GM12892 (cell line): ENCODE measurements at regions not wholly inside any gene's neighbourhood (a gene's known extent, or its start where the extent isn't known, plus 50 kb on each side); places are given as distances from the start of the nearest gene placed in this dataset.
"Not testable (repeated sequence)": the region's sequence is repeated elsewhere in the genome, so short reads cannot be mapped to it uniquely, and the experiment has no call there.

Experiments used
- DNase-seq: peaks from one replicate; pipeline ENCODE4 v3.0.0; 2011; ENCODE audit not compliant: insufficient read length
- FAIRE-seq: peaks from 2 replicates; lab custom pipeline; 2011; peaks lifted over from hg19 to GRCh38; lab: Jason Lieb, UNC
- POLR2A ChIP-seq: IDR thresholded peaks from 2 replicates; pipeline ENCODE4 v1.6.1; 2011; ENCODE audit warnings: low read depth, low read length, control low read depth
- POLR2AphosphoS5 ChIP-seq: IDR thresholded peaks from 2 replicates; pipeline ENCODE4 v1.6.1; 2011; ENCODE audit warnings: low read depth, low read length, control low read depth
- TAF1 ChIP-seq: IDR thresholded peaks from 2 replicates; pipeline ENCODE4 v1.6.1; 2011; ENCODE audit warnings: low read depth, mild to moderate bottlenecking, control low read depth, low read length, borderline replicate concordance

GRCh38 chr6:43929511-43929910 lies 159.5 kb downstream of the VEGFA start:
- FAIRE-seq (no peak), DNase-seq (no peak)
- TF ChIP-seq POLR2AphosphoS5 (no peak), POLR2A (no peak), TAF1 (no peak)

DNA sequence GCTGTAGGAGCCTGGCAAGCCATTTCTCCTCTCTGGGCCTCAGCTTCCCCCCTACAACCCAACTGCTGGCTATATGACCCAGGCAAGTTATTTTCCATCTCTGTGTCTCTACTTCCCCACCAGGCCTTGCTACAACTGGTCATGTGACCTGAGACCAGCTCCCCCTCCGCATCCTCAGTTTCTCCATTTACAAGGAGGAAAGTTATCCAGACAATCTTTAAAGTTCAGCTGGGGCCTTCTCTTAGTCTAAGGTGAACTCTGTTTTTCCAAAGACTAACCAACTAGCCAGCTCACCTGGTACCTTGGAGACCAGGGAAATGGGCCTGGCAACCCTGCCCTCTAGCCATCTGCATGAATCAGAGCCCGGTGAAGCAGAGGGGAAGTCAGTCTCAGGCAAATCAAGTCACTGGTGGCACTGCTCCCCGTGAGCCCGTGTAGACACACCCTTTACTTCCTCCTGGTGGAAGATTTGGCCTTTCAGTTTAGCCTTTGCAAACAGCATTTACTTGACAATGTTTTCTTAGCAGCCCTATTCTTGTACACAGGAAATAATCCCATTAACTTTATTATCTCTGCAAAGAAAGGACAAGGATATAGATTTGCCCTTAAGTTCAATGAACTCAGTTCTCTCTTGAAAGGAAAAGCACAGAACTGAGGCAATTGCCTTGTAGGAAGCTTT lies 157.7 kb downstream of the VEGFA start:
- DNase-seq (no peak), FAIRE-seq (no peak)
- no peak for TF ChIP-seq TAF1

DNA sequence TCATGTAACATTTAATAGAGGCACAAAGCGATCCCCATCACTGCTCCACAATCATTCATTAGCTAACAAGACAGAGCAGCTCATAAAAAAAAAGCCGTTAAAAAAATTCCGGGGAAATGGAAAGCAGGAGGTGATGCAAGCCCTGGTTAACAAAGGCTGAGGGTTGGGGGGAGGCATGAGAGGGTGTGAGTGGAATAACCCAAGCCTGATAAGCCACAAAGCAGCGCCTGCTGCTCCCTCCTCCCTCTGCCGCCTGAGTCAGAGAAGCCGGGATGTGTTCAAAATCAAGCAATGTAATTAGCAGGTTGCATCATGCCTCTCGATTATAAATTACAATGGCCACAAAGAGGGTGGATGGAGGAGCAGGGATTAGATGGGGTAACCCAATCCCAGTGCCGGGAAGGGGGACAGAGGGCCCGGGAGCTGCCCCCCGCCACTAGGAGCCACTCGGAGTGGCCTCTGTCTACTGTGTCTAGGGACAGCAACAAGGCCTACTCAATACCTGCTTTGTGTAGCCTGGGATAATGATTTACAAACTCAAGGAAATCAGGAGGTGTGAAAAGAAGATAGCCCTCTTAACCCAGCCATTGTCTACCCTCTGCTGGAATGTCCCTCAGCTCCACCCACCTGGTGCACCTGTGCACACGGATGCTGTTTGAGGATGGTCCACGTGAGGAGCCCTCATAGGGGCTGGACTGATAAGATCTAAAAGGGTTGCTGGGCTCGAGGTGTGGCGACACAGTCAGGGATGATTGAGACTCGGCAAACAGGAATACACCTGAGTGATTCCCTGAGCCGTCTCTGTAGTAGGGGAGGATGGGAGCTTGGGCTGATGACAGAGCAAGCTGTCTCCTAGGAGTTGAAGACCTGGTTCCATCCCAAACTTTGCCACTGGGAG lies 156.9 kb downstream of the VEGFA start:
- no peak for DNase-seq
- FAIRE-seq = no peak
- TF ChIP-seq POLR2AphosphoS5 (no peak), POLR2A (no peak), TAF1 (no peak)

DNA sequence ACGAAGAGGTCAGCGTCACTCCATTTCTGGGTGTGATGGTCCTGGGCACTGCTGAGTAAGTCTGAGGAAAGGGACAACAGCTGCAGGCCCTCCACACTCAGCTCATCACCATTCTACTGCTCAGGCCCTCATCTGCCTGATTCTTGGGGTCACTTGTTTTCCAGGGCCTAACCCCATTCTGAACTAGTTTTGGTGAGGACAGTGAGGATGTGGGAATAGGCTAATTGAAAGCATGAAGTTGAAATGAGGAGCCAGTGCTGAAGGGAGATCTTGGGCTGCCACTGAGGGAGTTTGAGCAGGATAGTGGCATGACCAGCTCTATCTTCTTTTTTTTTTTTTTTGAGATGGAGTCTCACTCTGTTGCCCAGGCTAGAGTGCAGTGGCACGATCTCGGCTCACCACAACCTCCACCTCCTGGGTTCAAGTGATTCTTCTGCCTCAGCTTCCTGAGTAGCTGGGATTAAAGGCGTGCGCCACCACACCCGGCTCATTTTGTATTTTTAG lies 155.7 kb downstream of the VEGFA start:
- not testable (repeated sequence) for FAIRE-seq

GRCh38 chr6:43924222-43924702 lies 154.3 kb downstream of the VEGFA start:
- no peak for FAIRE-seq
- TF ChIP-seq POLR2A = no peak
- TF ChIP-seq POLR2AphosphoS5 = no peak
- no peak for DNase-seq

More for the DNA sequence above, 155.7 kb downstream of the VEGFA start:
- DNase-seq = not testable (repeated sequence)

GRCh38 chr6:43923376-43924221 lies 153.6 kb downstream of the VEGFA start:
- no peak for DNase-seq
- no peak for FAIRE-seq
- no peak for TF ChIP-seq POLR2A
- TF ChIP-seq TAF1 = no peak
- no peak for TF ChIP-seq POLR2AphosphoS5

DNA sequence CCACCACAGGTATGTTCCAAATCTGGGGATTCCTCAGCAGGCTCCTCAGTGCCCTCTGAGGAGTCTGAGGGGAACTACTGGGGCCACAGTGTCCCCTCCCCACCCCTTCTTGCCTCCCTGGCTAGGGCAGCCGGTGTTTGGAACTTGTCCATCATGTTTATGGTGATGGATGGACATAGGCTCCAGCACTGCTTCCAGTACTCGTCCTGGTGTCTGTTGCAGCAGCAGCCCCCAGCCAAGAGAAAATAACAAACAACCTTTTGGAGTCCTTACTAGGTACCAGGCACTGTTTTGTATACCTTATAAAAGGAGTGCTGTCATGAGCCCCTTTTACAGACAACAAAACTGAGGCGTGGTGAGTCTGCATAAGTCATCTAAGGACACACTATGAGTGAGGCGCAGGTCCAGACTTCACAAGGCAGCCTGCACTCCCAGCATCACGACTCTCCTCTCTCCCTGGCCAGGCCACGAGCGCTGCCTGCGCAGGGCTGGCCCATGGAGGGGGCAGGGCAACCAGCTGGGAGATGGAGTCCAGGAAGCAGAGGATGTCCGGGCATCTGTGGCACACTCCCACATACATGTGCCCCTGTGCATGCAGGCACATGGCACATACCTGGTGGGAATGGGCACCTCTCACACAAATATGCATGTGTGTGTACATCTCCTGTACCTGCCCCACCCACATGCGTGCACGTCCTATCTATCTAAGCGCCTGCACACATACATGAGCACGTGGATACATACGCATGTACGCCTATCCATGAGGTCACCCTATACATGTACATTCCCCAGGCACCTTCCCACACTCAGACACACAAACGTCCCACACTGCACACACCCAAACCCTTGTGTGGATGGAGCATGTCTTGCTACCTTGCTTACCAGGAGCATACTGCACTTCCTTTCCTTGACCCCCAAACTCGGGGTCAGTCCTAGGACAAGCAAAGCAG lies 152.7 kb downstream of the VEGFA start:
- TF ChIP-seq POLR2A (no peak), POLR2AphosphoS5 (no peak)
- DNase-seq (no peak), FAIRE-seq (no peak)

DNA sequence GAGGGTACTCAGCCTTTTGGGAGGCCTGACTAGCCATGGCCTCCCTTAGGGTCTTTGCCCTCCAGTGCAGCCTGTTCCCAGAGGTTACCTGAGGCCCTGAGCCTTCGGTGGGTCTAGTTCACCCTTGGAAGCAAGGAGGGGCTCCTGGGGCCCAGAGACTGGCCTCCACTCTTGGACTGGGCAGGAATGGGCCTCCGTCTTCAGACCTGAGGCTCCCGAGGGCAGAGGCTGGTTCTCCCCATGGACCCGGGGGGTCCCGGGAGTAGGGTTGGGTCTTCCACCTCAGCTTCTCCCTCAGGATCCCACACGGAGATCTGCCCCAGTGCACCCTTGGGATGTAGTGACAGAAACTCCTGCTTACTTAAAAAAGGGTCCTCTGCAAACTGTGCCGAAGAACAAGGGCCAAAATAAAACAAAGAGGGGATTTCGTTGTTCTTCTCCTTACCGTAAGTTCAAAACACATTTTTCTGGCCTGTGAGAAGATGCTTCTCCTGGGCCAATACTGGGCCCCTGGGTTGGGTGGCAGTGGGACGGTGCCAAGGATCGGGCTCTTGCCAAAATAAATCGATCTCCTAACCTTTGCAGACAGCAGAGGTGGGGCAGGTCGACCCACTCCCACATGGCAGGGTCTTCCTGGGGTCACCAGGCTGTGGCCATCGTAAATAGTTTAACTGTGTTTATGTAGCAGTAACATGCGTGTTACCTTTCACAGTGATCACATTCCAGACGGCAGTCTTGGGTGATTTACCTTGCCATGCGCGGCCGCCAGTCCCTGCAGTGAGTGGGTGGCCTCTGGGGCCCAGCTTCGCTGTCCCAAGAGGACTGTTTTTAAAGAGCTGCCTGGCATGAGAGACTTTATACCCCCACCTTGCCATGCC lies 151.8 kb downstream of the VEGFA start:
- TF ChIP-seq POLR2AphosphoS5 (no peak), POLR2A (no peak), TAF1 (no peak)
- DNase-seq = no peak
- no peak for FAIRE-seq

DNA sequence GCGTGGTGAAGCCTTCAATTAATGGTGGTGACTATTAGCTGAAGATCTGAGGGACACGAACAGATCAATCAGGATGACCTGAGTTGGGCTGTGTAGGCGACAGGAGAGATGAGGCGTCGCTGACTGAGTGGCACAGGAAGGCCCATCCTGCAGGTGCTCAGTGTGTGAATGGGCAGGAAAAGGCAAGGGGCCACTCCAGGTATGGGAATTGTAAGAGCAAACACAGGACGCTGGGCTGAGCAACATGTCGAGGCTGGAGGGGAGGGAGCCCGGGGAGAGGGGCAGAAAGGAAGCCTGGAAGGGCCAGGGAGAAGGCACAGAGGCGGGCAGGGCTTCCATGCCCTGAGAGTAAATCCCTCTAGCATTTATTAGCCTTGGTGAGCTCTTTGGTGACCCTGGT lies 151.0 kb downstream of the VEGFA start:
- TF ChIP-seq POLR2AphosphoS5 (no peak), POLR2A (no peak), TAF1 (no peak)
- no peak for FAIRE-seq
- no peak for DNase-seq

DNA sequence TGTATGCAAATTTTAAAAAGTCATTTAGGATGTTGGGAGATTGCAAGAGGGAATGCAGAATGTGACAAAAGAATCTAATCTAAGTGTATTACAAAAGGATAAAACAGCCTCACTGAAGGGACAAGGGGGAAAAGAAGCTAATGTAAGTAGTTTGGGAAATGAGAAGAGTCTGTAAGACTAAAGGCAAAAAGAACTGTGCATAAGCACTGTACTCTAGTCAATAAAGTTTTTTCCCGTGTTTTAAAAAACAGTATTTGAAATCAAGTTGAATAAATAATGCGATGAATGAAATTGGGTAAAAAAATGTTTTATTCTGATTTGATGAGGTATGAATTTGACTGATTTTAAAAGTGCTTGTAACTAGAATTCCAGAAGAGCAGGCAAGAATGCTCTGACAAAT lies 149.8 kb downstream of the VEGFA start:
- no peak for TF ChIP-seq POLR2A
- no peak for TF ChIP-seq TAF1
- no peak for TF ChIP-seq POLR2AphosphoS5
- FAIRE-seq (no peak), DNase-seq (no peak)
